HS-5 (cell line): ENCODE measurements at regions not wholly inside any gene's neighbourhood (a gene's known extent, or its start where the extent isn't known, plus 50 kb on each side); places are given as distances from the start of the nearest gene placed in this dataset.
A peak's percentile ranks its signal among the peaks of the same experiment; 100 is the strongest.

ENCODE experiments used
- DNase-seq: peaks from one replicate; pipeline ENCODE4 v3.0.0-alpha.2; 2012; ENCODE audit warnings: low read depth

DNA sequence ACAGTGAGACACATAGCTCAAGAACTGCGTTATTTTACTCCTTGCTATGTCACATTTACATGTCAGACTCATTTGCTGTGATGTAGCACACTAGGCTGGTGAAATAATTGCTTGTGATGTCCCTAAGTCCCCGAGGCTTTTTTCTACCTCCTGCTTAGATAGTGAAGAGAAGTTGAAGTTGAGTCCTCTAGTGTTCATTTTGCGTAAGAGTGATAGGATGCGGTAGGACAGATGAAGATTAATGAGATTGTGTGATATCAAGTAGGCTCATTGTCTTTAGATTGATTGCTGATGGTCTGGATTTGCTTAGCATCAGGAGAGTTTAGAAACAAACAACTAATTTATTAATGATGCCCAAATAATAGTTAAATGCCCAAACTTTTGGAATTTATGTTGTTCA lies 173.6 kb upstream of the NUDT6 start:
- DNase-seq, result no peak

- DNase-seq, result no peak
These were observed 180.6 kb upstream of the NUDT6 start for GRCh38 chr4:123102897-123103471.

DNA sequence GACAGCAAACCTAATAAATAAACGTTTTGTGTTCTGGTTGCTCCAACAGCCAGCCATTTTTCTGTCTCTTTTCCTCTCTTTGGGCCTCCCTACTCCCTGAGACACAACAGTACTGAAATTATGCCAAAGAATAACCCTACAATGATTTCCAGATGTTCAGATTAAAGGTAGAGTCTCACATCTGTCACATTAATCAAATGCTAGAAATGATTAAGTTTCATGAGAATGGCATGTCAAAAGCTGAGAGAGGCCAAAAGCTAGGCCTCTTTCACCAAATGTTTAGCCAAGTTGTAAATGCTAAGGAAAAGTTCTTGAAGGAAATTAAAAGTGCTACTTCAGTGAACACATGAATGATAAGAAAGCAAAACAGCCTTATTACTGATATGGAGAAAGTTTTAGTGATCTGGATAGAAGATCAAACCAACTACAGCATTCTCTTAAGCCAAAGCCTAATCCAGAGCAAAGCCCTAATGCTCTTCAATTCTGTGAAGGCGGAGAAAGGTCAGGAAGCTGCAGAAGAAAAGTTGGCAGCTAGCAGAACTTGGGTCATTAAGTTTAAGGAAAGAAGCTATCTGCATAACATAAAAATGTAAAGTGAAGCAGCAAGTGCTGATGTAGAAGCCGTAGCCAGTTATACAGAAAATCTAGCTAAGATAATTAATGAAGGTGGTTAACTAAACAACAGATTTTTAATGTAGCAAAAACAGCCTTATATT lies 182.1 kb upstream of the NUDT6 start:
- no peak for DNase-seq

- DNase-seq, result no peak
These were observed 182.6 kb upstream of the NUDT6 start for GRCh38 chr4:123105026-123105420.

- DNase-seq, result no peak
These were observed 184.3 kb upstream of the NUDT6 start for GRCh38 chr4:123106747-123107146.

DNA sequence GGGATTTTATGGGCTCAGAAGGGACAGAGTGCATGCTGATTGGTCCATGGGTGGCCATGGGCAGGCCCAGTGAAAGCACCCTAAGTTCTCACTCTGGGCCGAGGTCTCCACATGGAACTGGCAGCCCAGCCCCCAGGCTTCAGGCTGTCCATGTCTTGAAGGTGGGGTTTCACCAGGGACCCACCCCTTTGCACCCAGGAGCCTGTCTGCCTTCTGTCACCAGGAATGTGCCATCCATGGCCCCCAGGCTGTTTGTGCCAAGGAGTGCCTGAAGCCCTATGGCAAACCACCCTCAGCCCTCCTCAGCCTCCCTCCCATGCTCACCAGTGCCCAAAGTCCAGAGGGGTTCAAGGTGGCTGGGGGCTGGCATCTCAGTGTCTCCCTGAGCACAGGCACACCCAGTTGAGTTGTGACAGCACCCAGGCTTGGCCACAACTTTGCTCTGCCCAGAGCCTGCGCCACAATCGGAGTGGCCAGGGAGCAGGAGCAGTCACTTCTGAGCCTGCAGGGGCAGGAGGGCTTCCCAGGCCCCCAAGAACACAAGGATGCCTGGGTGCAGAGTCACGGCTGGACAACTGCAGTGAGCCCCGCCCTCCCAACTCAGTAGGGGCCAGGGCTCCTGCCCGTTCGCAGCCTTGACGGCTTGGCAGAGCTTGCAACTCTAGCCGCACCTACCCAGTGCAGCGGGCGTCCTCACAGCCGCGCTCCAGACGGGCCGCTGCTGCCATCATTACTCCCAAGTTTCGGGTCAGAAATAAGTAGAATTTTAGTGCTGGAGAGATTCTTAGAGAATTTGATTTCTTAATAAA lies 185.3 kb upstream of the NUDT6 start:
- DNase-seq, result no peak

- DNase-seq, result no peak
These were observed 186.7 kb upstream of the NUDT6 start for GRCh38 chr4:123109139-123109538.

GRCh38 chr4:123110147-123110546 lies 187.8 kb upstream of the NUDT6 start:
- DNase-seq, result no peak

DNA sequence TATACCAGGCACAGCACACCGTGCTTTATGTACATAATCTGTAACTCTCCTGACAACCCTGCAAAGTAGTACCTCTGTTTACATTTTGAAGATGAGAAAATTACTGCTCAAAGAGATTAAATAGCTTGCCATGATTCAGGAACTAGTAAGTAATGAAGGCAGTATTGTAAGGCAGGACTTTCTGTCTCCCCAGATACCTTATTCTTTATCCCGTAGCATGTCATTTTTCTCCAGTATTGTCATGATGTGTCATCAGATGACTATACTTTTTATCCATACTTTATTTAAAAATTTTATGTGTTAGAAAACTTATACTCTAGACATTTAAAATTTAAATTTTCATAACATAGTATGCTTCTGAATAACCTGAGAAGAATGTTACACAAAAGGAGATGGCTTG lies 188.3 kb upstream of the NUDT6 start:
- DNase-seq, result no peak

- DNase-seq, result no peak
These were observed 190.8 kb upstream of the NUDT6 start for GRCh38 chr4:123113155-123113554.

GRCh38 chr4:123114084-123114914 lies 191.9 kb upstream of the NUDT6 start:
- DNase-seq, result no peak

DNA sequence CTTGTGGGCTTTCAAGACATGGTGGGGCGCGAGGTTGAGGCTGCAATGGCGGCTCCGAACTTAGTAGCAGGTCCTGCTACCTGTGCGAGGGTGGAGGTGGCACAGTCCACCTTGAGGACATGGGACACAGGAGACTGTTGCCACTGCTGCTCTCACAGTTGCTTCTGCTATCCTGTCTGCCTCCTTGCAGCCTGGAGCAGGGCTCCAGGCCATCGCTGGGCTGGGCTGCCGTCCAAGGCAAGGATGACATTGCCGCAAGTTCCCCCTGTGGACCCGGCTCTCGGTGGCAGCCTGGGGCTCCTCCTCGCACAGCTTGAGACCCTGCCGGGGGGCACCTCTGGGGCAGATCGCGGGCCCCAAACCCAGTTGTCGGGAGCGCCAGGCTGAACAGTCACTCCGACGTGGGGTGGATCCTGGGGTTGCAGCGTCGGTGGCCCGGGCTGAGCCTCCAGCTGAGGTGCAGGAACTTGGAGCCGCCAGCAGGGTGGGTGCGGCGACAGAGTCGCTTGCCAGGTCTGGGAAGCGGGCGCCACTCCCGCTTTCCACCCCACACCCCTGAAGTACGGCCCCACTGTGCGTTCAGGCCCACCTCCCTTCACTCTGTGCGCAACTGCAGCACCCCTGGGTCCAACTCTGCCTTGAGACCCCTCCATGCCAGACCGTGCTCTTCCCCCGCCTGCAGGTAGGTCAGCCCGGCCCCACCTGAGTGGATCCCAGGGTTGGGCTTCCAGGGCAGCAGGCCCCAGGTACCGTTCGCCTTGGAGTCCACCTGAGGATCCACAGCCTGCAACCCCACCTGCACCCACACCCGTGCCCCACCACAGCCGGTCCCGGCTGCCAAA lies 192.7 kb upstream of the NUDT6 start:
- DNase-seq, result no peak

DNA sequence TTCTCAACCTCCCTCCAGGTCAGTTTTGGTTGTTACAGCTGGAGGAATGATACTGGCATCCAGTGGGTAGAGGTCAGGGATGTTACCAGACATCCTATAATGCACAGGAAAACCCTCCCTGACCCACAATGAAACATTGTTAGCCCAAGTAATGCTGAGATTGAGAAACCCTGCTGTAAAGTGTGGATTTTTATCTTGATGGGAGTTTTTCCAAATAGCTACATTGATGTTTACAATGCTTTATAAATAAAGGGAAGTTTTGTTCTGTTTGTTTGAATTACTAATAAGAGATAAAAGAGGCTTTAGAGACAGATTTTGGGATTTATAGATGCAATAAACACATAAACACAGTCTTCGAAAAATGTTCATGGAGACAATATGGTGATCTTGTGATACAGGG lies 194.0 kb upstream of the NUDT6 start:
- no peak for DNase-seq

- DNase-seq, result peak; percentile 62
These were observed 198.1 kb upstream of the NUDT6 start for GRCh38 chr4:123120473-123120872.

GRCh38 chr4:123121241-123121907 lies 199.0 kb upstream of the NUDT6 start:
- no peak for DNase-seq

- no peak for DNase-seq
These were observed 203.1 kb upstream of the NUDT6 start for GRCh38 chr4:123125477-123125876.

GRCh38 chr4:123127218-123127617 lies 204.8 kb upstream of the NUDT6 start:
- no peak for DNase-seq

GRCh38 chr4:123127875-123128274 lies 205.5 kb upstream of the NUDT6 start:
- DNase-seq, result no peak

DNA sequence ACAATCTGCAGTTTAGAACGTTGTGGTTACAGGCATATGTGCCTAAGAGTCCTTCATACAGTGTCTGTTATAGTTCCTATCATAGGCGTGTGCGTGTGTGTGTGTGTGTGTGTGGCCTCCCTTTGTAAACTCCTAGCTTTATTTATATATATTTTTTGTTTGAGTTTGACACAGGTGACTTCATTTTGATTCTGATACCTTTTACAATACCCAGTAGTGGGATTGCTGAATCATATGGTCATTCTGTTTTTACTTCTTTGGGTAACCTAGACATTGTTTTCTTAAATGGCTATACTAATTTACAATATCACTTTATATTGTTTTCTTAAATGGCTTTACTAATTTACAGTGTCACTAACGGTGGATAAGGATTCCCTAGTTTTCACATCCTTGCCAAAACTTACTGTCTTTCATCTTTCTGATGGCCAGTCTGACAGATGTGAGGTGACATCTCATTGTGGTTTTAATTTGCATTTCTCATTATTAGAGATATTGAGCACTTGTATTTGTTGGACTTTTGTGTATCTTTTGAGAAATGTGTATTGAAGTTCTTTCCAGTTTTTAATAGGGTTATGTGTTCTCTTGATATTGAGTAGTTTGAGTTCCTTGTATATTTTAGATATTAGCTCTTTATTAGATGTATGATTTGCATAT lies 211.1 kb upstream of the NUDT6 start:
- no peak for DNase-seq

- no peak for DNase-seq
These were observed 222.2 kb upstream of the NUDT6 start for GRCh38 chr4:123144616-123145015.
